ENCODE measurements at regions not wholly inside any gene's neighbourhood (a gene's known extent, or its start where the extent isn't known, plus 50 kb on each side); places are given as distances from the start of the nearest gene placed in this dataset.
A peak's percentile ranks its signal among the peaks of the same experiment; 100 is the strongest.
"Not testable (repeated sequence)": the region's sequence is repeated elsewhere in the genome, so short reads cannot be mapped to it uniquely, and the experiment has no call there.

DNA sequence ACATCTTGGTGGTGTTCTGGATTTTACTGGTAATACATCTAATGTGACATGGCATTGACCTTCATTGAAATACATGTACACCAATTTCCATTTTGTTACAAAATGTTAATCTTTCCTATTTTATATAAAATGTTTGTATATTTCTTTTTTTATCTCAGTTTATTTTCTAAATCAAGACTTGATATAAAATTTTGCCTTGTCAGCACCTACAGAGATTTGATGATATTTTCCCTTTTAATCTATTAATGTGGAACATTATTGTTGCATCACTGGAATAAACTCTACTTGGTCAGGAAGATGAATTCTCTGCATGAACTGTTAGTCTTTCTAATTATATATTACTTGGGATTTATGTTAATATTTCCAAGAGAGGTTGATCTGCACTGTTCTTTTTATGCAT is 294.0 kb upstream of the ETAA1 start:
- no peak for DNase-seq (ENCODE audit: low spot score)

GRCh38 chr2:67108231-67108630 is 288.9 kb upstream of the ETAA1 start:
- DNase-seq (ENCODE audit: low spot score), result no peak

GRCh38 chr2:67124531-67124930 is 272.6 kb upstream of the ETAA1 start:
- DNase-seq (ENCODE audit: low spot score), result no peak

- no peak for DNase-seq (ENCODE audit: low spot score)
These were observed 266.4 kb upstream of the ETAA1 start for GRCh38 chr2:67130531-67131256.

- no peak for DNase-seq (ENCODE audit: low spot score)
These were observed 265.9 kb upstream of the ETAA1 start for GRCh38 chr2:67131257-67131609.

- not testable (repeated sequence) for DNase-seq (ENCODE audit: low spot score)
These were observed 264.6 kb upstream of the ETAA1 start for GRCh38 chr2:67132441-67132940.

DNA sequence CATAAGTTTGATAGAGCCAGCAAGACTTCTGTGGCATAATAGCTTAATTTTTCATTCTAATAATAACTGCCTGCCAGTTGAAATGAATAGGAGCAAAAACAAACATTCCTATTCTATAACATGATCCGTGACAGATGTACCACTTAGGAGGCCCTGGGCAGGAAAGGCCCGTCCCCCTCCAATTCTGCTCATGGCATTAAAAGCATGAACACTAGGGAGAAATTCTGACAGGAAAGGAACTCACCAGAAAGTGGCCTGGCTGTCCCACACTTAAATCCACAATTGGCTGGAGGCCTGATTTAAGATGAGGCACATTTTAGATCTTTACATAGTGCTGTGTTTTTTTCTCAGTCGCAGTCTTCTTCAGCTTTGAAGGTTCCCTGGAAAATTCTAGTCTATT is 261.9 kb upstream of the ETAA1 start:
- no peak for DNase-seq (ENCODE audit: low spot score)

GRCh38 chr2:67137699-67138098 is 259.4 kb upstream of the ETAA1 start:
- no peak for DNase-seq (ENCODE audit: low spot score)

GRCh38 chr2:67142071-67142470 is 255.1 kb upstream of the ETAA1 start:
- DNase-seq (ENCODE audit: low spot score), result no peak

- no peak for DNase-seq (ENCODE audit: low spot score)
These were observed 254.4 kb upstream of the ETAA1 start for GRCh38 chr2:67142741-67143140.

DNA sequence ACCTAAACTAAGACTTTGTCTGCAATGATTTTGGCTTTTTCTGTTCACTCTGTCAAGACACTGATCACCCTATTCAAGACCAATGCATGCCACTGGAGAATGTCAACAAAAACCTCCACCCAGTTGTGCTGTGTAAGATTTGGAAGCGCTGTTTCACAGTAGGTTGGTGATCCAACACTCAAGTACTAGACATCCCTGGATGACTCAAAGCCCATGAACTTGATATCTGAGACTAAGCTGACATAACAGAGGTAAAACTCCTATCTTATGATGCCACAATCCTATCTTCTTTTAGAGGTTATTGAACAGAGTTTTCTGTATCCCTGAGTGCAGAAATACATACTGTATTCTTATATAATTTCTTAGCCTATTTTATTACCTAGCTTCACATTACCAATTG is 251.3 kb upstream of the ETAA1 start:
- no peak for DNase-seq (ENCODE audit: low spot score)

DNA sequence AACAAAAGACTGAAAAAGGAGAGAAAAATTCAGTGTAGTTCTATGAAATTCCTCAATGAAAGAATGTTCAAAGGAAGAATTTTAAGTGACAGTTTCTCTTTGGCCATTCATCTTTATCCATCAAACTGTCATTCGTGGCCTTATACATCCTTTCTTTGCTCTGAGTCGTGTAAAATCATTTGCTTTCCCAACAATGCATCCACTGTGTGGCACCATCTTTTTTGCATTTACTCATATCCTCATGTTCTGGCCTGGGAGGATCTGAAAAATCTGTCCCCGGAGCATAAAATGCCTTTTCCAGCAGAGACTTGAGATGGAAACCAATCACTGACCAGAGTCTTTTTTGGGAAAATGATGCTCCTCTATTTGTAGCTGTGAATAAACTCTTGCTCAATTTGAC is 240.3 kb upstream of the ETAA1 start:
- DNase-seq (ENCODE audit: low spot score), result no peak

DNA sequence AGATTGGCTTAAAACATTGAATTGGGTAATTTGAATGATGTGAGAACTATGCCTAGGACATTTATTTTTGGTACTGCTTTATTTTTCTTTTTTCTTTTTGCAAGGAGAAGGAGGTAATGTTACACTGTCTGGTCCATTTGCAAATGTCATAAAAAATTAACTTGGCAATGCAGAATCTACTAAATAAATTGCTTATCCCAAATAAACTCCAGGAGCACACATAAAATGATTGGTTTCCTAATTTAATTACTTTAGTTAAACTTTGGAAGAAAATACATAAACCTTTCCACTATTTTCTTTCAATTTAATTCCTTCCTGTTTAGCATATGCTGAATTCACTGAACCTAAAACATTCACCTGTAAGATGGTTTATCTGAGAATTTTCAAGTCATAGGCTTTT is 238.4 kb upstream of the ETAA1 start:
- DNase-seq (ENCODE audit: low spot score), result no peak

DNA sequence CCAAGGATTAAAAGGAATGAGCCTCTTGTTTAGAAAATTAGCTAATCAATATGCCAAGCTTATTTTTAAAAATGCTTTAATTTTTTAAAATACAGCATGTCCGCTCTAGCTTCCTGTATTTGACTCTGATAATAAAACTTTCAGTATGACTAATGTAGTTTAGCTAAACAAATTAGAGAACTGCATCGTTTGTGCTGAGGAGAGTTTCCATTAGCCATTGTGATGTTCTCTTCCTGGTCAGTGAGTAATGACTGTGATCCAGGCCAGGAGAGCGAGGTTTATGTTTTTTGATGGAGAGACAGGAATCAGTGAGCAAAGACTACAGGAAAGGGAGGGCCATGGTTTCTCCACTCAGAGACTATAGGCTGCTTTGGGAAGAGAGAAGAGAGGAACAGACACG is 237.2 kb upstream of the ETAA1 start:
- DNase-seq (ENCODE audit: low spot score), result no peak

GRCh38 chr2:67164771-67165522 is 232.2 kb upstream of the ETAA1 start:
- no peak for DNase-seq (ENCODE audit: low spot score)

GRCh38 chr2:67165523-67165990 is 231.6 kb upstream of the ETAA1 start:
- no peak for DNase-seq (ENCODE audit: low spot score)

DNA sequence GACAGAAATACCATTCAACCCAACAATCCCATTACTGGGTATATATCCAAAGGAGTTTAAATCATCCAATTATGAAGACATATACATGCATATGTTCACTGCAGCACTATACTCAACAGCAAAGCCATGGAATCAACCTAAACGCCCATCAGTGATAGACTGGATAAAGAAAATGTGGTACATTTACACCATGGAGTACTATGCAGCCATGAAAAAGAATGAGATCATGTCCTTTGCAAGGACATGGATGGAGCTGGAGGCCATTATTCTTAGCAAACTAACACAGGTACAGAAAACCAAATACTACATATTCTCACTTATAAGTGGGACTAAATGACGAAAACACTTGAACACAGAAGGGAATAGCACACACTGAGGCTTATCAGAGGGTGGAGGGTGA is 230.6 kb upstream of the ETAA1 start:
- DNase-seq (ENCODE audit: low spot score), result not testable (repeated sequence)

DNA sequence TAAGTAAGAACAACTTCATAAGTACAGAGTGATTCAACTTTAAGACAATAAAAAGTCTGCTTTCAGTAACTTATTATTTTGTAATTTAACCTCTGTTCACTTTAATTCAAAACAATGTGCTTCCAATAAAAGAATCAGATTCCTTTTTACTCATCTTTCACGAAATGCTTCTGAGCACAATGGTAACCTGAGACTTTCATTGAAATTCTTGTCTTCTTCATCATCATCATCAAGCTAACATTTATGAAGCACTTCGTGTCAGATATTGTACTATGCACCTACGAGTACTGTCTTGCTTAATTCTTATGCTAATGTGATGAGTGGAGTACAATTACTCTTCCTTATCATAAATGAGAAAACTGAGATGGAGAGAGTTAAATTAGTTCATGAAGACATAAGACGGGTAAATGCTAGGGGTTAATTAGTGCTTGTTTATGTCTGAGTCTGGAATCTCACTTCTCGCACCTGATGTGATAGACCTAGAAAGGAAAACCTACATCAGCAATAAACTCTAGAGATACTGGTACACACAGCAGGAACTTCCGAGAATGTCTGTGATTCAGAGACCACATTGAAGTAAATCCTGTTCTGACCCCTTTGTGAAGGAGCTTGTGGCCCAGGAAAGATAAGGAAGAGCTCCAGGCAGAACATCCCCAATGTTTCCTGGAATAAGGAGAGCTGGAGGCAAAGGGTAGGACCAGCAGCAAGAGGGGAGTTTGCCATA is 227.6 kb upstream of the ETAA1 start:
- DNase-seq (ENCODE audit: low spot score), result peak; percentile 25

- DNase-seq (ENCODE audit: low spot score), result no peak
These were observed 217.6 kb upstream of the ETAA1 start for GRCh38 chr2:67179526-67179925.

- DNase-seq (ENCODE audit: low spot score), result no peak
These were observed 216.3 kb upstream of the ETAA1 start for GRCh38 chr2:67180841-67181240.

- no peak for DNase-seq (ENCODE audit: low spot score)
These were observed 214.2 kb upstream of the ETAA1 start for GRCh38 chr2:67182884-67183283.

DNA sequence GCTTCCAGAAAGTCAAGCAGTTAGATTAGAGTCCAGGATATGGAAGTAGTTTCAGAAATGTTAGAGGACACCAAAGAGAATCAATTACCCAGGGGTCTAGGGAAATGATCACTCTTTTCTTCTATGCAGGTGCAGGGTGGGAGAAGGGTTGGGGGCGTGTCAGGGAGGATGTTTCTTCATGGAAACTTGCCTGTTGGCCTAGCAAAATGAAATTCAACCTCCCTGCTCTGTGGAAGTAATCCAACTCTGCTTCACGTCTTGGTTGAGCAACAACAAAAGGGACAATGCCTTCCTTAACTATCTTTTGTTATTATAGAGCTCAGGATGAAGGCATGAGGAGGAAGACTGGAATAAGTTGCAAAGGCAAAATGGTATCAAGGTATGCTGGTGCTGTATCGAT is 210.8 kb upstream of the ETAA1 start:
- no peak for DNase-seq (ENCODE audit: low spot score)

DNA sequence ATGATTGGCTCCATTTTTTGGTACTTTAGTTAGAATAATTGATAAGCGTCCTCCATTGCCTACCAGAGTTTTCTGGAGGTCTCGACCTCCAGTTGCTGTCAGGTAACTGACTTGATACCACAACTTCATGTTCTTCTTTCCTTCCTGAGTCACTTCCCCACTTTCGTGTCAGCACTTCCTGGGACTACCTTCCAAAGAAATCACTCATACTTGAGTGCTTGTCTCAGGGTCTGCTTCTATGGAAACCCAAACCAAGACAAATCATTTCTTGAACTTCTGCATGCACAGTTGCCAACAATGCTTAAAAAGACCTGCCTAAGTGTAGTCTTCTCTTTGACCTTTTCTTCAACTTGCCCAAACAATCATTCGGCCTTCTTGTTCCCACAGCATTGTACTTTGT is 210.3 kb upstream of the ETAA1 start:
- DNase-seq (ENCODE audit: low spot score), result no peak

Data from GM03348 (cell line).